HCEC 1CT (cell line): ENCODE measurements at regions not wholly inside any gene's neighbourhood (a gene's known extent, or its start where the extent isn't known, plus 50 kb on each side); places are given as distances from the start of the nearest gene placed in this dataset.
A peak's percentile ranks its signal among the peaks of the same experiment; 100 is the strongest.
"Not testable (repeated sequence)": the region's sequence is repeated elsewhere in the genome, so short reads cannot be mapped to it uniquely, and the experiment has no call there.

Experiments used
- DNase-seq: peaks from one replicate; pipeline ENCODE4 v3.0.0-alpha.2; 2017

DNA sequence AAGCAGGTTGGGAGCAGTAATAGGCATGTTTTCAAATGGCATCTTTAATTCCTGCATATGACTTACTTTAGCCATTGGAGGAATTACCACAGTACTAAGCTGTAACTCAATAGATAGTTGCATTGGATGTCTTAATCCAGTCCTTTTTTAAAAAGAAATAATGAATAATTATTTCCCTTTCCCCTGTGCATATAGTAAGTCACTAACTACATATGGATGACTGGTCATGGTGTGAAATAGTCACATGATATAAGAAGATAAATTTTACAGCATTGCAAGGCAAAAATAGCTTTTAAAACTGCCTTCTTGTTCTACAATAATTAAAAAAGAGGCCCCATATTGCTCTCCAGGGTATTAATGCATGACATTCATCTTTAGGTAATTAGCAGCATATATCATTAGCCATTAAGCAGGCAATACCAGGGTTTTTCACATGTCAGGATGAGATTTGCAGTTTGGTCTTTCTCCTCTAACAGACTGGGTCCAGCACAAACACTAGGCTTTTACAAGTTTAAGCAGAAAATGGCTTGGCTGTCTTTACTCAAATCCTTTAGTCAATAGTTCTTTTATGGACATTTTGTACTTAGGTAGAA, 606.4 kb upstream of the RORB start:
- DNase-seq: no peak

DNA sequence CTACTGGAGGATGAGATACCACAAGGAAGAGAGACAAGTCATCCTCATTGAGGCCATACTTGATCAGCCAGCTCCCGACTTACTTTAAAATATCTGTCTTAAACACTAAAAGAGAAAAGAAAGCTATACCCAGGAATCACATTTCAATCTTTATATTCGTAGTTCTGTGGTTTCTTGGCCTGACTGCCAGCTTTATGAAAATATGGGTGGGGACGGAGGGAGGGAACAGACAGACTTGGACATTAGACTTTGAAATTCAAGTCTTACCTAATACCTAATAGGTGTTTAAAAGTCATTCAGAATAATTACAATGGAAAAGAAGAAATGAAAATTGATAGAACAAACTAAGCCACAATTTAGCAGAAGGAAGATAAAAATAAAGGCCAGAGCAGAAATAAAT, 604.8 kb upstream of the RORB start:
- no peak for DNase-seq

DNA sequence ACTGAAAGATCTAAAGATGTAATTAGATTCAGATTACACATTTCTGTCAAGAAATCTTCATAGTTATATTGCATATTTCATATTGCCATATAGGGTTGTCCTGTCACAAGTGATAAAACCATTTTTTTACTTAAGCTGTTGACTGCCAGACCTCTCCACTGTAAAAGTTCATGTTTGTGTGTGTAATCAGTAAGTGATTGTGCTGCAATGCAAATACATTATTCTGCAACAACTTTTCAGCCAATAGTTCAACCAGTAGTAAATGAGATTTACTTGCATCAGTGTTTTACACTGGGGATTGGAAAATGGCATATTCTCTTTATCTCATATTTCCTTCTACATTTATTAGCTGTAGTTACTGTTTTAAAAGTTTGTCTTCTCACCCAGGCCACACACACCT, 603.9 kb upstream of the RORB start:
- DNase-seq: no peak

DNA sequence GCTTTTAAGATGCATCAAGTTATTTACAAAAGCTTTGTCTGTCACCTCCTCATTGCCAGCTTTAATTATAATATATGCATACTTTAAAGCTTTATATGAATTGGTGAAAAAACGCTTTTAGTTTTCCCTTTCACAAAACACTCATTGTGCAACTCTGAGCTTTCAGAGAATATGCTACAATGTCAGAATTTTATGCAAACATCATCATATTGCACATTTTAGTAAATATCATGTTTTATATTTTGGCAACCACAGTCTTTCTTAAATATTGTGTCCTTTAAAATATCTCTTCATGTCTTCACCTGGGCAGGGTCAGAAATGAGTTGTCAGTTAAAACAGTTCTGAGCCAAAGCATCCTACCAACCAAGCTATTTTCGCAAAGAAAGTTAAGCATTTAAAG, 601.1 kb upstream of the RORB start:
- DNase-seq: no peak

DNA sequence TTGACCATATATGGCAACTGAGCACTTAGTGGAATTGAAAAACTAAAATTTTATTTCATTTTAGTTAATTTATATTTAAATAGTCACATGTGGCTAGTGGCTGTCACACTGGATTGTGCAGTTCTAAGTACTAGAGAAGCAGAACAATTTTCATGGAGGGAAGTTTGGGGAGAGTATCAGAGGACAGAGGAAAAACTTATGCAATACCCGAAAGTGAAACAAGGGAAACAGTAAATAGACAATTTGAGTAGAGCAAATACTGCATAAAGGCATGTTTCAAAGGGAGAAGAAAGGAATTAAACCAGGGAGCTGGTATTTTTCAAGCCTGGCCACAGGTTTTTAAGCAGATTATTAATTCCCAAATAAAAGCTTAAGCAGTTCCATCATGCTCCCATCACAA, 590.5 kb upstream of the RORB start:
- no peak for DNase-seq

DNA sequence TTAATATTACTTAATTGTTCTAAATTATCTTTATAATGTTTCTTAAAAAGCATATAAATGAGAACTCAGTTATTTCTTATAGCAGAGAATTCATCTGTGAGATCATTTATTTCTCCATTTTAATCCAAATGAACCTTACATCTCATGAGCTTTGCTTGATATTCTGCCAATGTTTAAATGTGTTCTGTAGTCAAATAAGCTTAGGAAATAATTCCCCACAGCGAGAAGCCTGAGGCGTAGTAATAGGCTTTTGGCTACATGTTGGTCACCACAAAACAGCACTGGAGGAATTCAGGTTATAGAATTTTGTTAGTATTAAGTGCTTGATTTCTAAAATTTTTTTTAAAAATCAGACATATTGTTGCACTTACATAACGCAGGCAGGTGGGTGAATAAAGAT, 585.3 kb upstream of the RORB start:
- no peak for DNase-seq

DNA sequence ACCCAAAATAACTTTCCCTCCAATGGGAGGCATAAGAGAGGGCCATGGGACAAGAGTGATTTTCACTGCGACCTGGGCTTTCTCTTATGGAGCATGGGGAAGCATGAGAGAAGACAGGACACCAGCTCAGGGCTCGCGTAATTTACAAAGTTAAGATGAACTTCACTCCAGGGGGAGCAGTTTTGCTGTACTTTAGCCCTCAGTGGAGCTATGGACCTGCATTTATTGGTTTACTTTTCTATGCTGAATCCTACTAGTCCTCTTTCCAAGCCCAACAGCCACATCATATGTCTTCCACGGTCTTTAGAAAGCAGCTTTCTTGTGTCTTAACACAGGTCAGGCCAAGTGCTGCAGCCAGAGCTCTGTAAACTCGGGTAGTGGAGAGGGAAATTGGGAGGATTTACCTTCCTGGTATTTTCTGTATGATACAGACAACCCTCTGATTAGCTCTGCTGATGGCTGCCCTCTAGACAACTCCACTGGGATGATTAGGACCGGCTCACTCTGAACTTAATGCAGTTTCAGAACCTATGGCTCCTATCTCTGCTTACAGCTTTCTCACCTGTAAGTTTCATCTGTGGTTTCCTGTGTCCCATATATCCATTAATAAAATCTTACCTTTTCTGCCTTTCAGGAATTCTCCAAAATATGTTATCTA, 581.0 kb upstream of the RORB start:
- DNase-seq: peak; percentile 49

DNA sequence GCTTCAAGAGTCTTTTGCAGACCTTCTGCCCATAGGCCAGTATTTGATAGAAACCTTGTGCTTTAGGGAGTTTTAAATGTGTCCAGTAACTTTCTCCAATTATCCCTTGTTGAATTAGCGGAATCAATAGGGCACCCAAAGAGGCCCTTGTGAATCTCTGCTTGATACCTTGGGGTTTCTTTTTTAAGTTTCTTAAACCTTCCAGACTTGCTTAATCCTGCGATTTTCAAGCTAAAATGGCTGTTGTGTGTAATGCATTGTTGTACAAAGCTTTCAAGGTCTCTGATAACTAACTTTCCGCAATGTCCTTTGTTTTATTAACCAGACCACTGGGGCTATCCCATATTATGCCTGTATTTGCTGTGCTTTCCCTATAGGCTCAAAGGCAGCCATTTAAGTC, 577.4 kb upstream of the RORB start:
- no peak for DNase-seq

DNA sequence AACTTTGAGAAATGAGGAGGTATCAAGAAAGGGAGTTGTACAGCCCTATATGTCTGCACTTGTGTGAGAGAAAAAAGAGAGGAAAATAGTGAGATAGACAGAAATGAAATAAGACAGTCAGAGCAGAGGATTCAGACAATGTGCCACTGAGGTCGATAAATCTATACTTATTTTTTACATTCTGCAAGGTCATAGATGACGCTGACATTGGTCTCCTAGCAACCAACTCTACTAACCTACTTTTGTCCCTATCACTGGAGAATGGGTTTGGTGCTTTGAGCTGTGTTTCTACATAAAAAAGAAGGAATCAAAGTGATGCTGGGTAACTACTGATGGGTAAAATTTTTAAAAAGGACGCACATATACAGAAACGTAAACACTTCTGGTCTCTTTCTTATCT, 573.3 kb upstream of the RORB start:
- no peak for DNase-seq

DNA sequence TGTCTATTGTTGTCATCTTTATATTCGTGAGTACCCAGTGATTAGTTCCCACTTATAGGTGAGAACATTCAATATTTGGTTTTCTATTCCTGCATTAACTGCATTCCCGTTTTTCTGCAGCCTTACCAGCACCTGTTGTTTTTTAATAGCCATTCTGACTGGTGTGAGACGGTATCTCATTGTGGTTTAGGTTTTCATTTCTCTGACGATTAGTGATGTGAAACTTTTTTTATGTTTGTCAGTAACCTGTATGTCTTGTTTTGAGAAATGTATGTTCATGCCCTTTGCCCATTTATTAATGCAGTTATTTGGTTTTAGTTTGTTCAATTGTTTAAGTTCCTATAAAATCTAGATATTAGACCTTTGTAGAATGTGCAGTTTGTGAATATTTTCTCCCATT, 546.0 kb upstream of the RORB start:
- no peak for DNase-seq

DNA sequence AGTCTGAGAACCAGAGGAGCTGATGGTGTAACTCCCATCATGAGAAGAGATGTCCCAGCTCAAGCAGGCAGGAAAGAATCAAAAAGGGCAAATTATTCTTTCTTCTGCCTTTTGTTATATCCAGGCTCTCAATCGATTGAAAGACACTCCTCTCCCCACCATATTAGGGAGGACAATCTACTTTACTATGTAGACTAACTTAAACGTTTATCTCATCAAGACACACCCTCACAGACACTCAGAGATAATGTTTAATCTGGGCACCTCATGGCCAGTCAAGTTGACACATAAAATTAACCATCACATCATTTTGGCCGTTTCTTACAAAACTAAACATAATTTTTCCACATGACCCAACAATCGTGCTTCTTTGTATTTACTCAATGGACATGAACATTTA, 534.3 kb upstream of the RORB start:
- no peak for DNase-seq

DNA sequence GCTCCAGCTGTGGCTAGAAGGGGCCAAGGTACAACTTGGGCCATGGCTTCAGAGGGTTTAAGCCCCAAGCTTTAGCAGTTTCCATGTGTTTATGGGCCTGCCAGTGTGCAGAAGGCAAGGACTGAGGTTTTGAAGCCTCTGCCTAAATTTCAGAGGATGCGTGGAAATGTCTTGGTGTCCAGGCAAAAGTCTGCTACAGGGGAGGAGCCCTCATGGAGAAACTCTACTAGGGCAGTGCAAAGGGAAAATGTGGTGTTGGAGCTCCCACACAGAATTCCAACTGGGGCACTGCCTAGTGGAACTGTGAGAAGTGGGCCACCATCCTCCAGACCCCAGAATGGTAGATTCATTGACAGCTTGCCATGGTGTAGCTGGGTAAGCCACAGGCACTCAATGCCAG, 527.2 kb upstream of the RORB start:
- no peak for DNase-seq

DNA sequence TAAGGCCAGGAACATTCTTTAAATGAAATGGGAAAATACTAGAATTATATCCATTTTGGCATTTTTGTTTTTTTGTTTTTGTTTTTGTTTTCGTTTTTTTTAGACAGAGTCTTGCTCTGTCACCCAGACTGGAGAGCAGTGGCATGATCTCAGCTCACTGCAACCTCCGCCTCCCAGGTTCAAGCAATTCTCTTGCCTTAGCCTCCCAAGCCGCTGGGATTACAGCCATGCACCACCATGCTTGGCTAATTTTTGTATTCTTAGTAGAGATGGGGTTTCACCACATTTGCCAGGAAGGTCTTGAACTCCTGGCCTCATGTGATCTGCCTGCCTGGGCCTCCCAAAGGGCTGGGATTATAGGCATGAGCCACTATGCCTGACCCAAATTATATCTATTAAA, 520.7 kb upstream of the RORB start:
- DNase-seq: not testable (repeated sequence)

DNA sequence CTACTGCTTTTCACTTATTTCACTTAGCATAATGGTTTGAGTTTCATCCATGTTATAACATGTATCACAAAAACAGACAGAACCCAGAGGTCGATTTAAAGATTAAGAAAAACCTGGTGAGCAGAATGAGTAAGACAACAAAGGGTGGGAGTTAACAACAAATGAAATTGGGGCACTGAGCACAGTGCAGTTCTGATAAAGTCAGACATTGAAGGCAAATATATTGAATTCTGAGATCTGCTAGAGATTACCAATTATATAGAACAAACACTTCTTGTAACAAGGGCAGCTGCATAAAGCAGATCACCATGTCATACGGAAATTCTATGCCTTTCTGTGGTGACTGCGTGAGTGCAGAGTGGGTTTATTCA, 517.3 kb upstream of the RORB start:
- no peak for DNase-seq

DNA sequence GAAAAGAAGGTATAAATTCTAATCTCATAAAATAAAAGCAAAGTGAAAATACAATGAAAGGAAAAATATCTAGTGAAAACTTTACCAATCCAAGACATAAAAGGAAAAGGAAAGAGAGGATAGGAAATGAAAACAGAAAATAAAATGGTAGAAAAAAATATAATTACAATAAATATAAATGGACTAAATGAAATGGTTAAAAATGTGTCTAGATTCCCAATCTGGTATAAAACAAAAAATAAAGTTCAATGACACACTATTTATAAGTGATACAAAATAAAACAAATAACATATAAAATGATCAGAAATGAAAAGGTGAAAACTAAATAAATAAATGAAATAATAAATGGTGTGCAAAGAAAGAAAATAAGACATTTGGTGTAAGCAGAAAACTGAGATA, 516.4 kb upstream of the RORB start:
- no peak for DNase-seq

DNA sequence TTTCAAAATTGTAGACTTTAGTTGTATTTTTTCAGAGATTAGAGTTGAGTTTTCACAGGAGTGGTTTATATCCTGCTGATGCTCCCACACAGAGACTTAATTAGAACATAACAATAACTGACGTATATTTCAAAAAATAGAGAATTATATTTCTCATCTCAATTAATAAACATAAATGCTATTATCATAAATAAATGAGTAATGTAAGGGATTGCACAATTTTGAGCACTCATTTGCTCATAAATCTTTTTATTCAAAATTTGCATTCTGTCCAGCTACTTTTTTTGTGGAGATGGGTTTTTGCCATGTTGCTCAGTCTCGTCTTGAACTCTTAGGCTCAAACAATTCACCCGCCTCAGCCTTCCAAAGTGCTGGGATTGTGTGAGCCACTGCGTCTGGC, 515.7 kb upstream of the RORB start:
- no peak for DNase-seq

DNA sequence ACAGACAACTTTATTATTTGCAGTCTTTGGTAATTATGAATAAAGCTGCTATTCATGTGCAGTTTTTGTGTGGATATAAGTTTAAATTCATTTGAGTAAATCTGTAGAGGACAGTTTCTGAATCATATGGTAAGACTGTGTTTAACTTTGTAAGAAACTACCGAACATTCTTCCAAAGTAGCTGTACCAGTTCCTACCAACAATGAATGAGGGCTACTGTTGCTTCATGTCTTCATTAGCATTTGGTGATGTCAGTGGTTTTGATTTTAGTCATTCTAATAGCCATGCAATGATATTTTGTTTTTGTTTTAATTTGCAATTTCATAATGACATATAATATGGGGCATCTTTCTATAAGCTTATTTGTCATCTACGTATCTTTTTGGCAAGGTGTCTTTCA, 501.3 kb upstream of the RORB start:
- no peak for DNase-seq

DNA sequence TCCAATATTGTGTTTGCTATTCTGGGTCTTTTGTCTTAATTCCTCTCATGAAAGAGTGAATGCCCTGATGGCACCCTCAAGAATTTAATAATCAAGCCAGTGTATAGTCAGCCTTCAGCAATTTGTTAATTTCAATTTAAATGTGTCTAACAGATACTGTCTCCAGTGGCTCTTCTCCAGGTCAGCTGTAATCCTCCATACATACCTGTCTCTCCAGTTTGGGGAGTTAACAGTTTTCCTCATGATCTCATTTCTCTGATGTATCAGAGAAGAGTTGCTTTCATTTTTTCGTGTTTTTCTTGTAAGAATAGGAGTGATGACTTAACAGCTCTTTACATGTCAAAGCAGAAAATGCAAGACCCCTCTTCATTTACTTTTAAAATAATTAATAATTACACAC, 500.3 kb upstream of the RORB start:
- DNase-seq: no peak

DNA sequence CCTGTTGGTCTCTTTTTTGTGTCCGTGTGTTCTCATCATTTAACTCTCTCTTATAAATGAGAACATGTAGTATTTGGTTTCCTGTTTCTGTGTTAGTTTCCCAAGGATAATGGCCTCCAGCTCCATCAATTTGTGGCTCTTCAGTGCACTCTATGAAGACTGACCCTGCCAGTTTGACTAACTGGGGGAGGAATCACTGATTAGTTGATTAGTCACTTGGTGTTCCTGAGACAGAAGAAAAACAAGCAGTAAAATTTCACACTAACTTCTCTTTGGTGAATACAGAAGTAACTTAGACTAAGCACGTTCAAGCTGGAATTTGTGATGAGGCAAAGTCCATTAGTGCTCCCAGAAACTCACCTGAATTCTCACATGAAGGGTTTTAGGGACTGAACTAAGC, 495.8 kb upstream of the RORB start:
- peak; percentile 39 for DNase-seq

DNA sequence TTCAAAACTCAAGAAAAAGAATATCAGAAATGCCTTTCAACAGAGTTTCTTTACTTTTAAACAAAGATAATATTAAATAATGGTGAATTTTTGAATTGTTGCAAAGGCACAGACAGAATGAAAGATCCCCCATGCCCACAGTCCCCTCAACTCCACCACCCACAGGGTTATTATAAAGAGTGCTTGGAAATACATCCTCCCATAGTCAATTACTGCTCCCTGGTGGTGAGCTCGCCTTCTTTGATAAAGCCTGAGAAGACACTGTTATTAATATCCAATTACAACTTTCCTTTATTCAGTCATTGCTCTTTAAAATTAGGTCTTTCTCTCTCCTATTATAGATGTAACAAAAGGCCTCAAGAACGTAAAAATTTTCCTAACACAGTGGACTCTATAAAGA, 490.2 kb upstream of the RORB start:
- DNase-seq: peak; percentile 9

DNA sequence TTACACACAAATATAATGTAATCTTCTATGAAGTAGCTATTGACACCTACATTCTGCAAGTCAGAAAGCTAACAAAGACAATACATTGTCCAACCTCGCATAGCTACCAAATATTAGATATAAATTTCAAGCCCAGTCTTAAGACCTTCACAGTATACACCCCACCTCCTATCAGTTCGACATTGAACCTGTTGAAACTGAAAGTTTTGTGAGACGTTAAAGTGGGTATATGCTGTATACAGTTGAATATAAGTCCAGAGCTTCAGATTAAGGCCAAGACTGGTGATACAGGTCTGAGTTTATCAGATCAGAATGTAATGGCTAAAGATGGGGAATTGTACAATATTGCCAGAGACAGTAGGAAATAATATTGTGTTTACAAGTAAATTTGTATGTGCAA, 489.3 kb upstream of the RORB start:
- DNase-seq: no peak

DNA sequence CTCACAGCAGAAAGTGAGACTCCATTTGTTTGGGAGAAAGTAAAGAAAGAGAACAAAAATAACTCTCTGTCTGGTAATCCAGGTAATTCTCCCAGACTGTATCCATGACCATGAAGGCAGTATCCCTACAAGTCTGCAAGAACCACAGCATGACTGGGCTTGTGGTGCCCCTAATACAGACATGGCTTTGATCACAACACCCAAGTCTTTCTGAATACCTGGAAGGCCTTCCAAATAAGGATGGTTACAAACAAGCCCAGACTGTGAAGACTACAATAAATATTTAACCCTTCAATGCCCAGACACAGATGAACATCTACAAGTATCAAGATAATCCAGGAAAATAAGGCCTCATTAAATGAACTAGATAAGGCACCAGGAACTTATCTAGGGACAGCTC, 481.1 kb upstream of the RORB start:
- no peak for DNase-seq

DNA sequence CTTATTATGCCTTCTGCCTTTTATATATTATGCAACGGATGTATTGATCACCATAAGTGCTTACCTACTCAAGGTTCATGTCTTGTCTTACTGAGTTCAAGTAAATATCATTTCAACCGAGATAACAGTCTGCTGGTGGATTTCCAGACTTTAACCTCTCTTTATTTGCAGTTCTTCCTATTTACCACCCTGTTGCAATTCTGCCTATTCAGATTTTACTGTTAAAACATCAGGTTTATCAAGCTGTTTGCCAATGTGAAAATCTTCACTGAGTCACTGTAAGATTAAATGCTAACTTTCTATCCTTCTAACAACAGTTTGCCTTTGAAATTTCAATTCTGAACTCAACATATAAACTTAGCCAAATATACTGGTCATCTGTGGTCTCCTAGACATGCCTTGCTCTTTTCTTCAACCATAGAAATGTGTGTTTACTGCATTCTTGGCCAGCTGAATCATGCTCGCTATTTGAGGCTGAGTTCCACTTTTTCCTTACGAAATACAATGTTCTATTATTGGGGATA, 471.7 kb upstream of the RORB start:
- DNase-seq: peak; percentile 93

DNA sequence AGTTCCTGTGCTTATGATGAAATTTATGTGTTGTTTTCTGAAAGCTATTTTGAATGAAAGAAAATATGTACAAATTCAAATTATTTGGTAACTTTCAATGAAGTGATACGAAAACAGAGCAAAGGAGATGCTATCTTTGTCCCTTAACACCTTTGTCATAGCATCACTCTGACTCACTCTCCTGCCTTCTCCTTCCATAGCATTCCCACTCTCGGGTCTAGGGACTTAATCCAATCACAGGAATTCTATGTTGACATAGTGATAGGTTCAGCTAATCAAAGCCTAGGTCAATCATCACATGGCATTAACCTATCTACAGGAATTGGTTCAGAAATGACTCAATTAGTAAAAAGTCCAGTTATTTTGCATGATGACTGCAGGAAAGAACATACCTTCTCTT, 464.7 kb upstream of the RORB start:
- no peak for DNase-seq

DNA sequence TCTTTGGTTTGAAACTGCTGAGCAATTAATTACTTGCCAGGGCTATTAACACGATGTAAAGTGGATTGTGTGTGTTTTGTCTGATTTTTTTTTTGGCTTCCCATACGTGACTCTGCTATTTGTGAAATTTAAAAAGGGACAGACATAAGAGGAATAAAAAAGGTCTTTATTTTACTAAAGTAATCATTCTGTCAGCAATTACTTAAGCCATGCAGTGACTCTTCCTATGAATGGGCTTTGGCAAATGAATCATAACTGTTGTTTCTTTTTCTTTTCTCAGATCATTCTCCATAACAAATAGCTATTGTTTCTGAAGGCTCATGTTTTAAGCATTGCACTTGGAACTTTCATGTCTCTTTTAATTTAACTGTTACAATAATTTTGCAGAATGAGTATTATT, 461.3 kb upstream of the RORB start:
- DNase-seq: peak; percentile 54
